GM19395 (cell line): ENCODE measurements at regions not wholly inside any gene's neighbourhood (a gene's known extent, or its start where the extent isn't known, plus 50 kb on each side); places are given as distances from the start of the nearest gene placed in this dataset.
"Not testable (repeated sequence)": the region's sequence is repeated elsewhere in the genome, so short reads cannot be mapped to it uniquely, and the experiment has no call there.

ENCODE experiments used
- ATAC-seq: cut with Tn5 transposase; IDR thresholded peaks from one replicate; pipeline ENCODE4 v1.9.1; 2021; ENCODE audit warnings: mild to moderate bottlenecking, moderate library complexity; ENCODE audit not compliant: unreplicated experiment

- no peak for ATAC-seq
These were observed 863.9 kb upstream of the MANEA start for GRCh38 chr6:94713446-94713845.

GRCh38 chr6:94698773-94699172, 878.6 kb upstream of the MANEA start:
- ATAC-seq, result no peak

- ATAC-seq, result not testable (repeated sequence)
These were observed 890.1 kb upstream of the MANEA start for GRCh38 chr6:94687255-94687654.

GRCh38 chr6:94683409-94683808, 893.9 kb upstream of the MANEA start:
- no peak for ATAC-seq

GRCh38 chr6:94680669-94681212, 896.6 kb upstream of the MANEA start:
- no peak for ATAC-seq

GRCh38 chr6:94673251-94673650, 904.1 kb upstream of the MANEA start:
- ATAC-seq, result no peak

GRCh38 chr6:94670017-94670416, 907.3 kb upstream of the MANEA start:
- no peak for ATAC-seq

- ATAC-seq, result no peak
These were observed 908.5 kb upstream of the MANEA start for GRCh38 chr6:94668876-94669275.

GRCh38 chr6:94658929-94659328, 918.4 kb upstream of the MANEA start:
- no peak for ATAC-seq

- no peak for ATAC-seq
These were observed 926.1 kb upstream of the MANEA start for GRCh38 chr6:94651239-94651638.

GRCh38 chr6:94645191-94645590, 932.1 kb upstream of the MANEA start:
- ATAC-seq, result no peak

- no peak for ATAC-seq
These were observed 937.8 kb upstream of the MANEA start for GRCh38 chr6:94639564-94639963.

- ATAC-seq, result no peak
These were observed 940.5 kb upstream of the MANEA start for GRCh38 chr6:94636780-94637385.

- no peak for ATAC-seq
These were observed 953.7 kb upstream of the MANEA start for GRCh38 chr6:94623586-94623985.

- no peak for ATAC-seq
These were observed 954.6 kb upstream of the MANEA start for GRCh38 chr6:94622783-94623182.

- ATAC-seq, result no peak
These were observed 976.7 kb upstream of the MANEA start for GRCh38 chr6:94600636-94601035.

GRCh38 chr6:94597487-94597886, 979.8 kb upstream of the MANEA start:
- no peak for ATAC-seq

GRCh38 chr6:94590416-94590815, 986.9 kb upstream of the MANEA start:
- ATAC-seq, result no peak

- no peak for ATAC-seq
These were observed 989.0 kb upstream of the MANEA start for GRCh38 chr6:94588301-94588700.

GRCh38 chr6:94584211-94584610, 993.1 kb upstream of the MANEA start:
- ATAC-seq, result no peak

GRCh38 chr6:94570581-94570980, 1006.8 kb upstream of the MANEA start:
- ATAC-seq, result no peak

GRCh38 chr6:94562846-94563245, 1014.5 kb upstream of the MANEA start:
- ATAC-seq, result no peak
